Heart left ventricle (tissue), 13 donors: ENCODE measurements at regions not wholly inside any gene's neighbourhood (a gene's known extent, or its start where the extent isn't known, plus 50 kb on each side); places are given as distances from the start of the nearest gene placed in this dataset.

Source experiments
- CTCF ChIP-seq, 12 donors: fragments of 200-600 bp; sonication (generic) in 4 of 12; IDR thresholded peaks; one replicate each; pipeline versions ENCODE4 v1.5.0 to v1.8.0; 2018 to 2022; ENCODE audit warnings: antibody characterized with exemption in 12 of 12, mild to moderate bottlenecking in 5 of 12
- POLR2A ChIP-seq, 2 donors: fragments of 450-650 bp; IDR thresholded peaks; one replicate each; pipeline ENCODE4 v1.6.1; 2017; ENCODE audit warnings: antibody characterized with exemption in 2 of 2, mild to moderate bottlenecking in 2 of 2, moderate library complexity in 2 of 2
- donor health status: ischemic (EF 13 %, LVEDD 7.1; RV severe dilation, severe dysfunction).
- donor health status: DM: no; HTN: yes; CAD: no.
- donor health status: DM: no; HTN: no; CAD: no.
- donor health status: ischemic (EF 25% LVEDD 6.9; RV normal size, moderate dysfunction).
- donor health status: ischemic (EF 25% LVEDD 5.7; RV mildly dilated, moderate dysfunction).
- donor health status: ischemic (EF 35%, LVEDD 5.7; RV mildly dilated, moderate dysfunction).
- donor health status: nonischemic (EF 11% LVEDD 7.7; RV severe dilation, severe dysfunction).
- donor health status: DM: yes; HTN: yes; CAD: no.
- donor health status: PGD.
- donor health status: ischemic (EF 29% LVEDD 5.4; RV normal size, mild dysfunction).
- donor health status: nonischemic (EF 23%, LVEDD 6.1; RV moderate dilation, normal function).

DNA sequence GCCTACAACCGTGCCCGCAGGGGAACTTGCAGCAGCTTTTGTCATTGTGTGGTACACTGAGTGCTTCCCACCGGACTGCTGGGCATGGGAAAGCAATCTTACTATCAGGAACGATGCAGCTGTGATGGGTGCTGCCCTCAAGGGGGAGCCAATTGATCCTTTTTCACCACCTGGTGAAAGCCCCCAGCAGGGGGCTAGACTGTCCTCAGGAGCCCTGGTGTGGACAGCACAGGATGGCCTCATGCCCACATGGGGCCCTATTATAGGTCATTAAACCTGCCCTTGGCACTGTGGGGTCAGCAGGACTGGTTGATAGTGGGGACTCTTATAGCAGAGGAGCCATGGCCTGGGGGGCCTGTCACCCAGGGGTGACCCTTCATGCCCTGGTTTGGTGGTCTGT is 172.2 kb downstream of the GLI2 start:
- no peak for TF ChIP-seq CTCF (IDR thresholded peaks at IDR 0.05)
- TF ChIP-seq POLR2A (IDR thresholded peaks at IDR 0.05), result no peak
